ENCODE measurements at regions not wholly inside any gene's neighbourhood (a gene's known extent, or its start where the extent isn't known, plus 50 kb on each side); places are given as distances from the start of the nearest gene placed in this dataset.

- H3K27ac ChIP-seq (ENCODE audit: low read depth, low read length), result no peak overlapping the region
Measured at GRCh38 chr4:43763029-43763610, 685.5 kb downstream of the KCTD8 start.

DNA sequence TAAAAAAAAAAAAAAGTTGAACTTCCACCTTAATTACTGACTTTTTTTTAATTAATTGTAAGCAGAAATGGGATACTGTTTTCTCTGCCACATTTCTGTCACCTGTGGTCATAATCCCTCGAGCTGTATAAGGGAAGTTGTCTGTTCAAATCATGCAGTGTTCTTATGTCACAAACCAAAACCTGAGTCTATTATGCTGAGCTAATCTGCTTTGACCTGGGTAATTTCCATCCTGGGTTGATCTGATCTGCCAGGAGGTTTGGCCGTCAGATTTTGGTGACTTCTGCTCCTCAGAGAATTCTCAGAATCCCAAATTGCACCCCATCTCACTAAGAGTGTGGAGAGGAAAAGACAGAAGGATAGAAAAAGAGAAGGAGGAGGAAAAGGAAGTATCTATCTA is 683.1 kb downstream of the KCTD8 start:
- H3K36me3 ChIP-seq (ENCODE audit: low read length), result no peaks in the 10 kb centered on the region
- H3K9ac ChIP-seq (ENCODE audit: low read length), result no peak overlapping the region
- no peak overlapping the region for H3K27ac ChIP-seq (ENCODE audit: low read depth, low read length)
- no peak overlapping the region for H2AFZ ChIP-seq (ENCODE audit: low read depth, low read length, severe bottlenecking)
- H3K27me3 ChIP-seq (ENCODE audit: low read length), result no peaks in the 10 kb centered on the region
- H4K20me1 ChIP-seq (ENCODE audit: low read depth, low read length), result no peaks in the 10 kb centered on the region
- no peak for TF ChIP-seq CTCF (IDR thresholded peaks at IDR 0.05; ENCODE audit: insufficient read depth, low read length, poor library complexity, severe bottlenecking)
- no peak for TF ChIP-seq EZH2phosphoT487 (conservative IDR thresholded peaks at IDR 0.05; ENCODE audit: low read length)
- no peaks in the 10 kb centered on the region for H3F3A ChIP-seq (ENCODE audit: insufficient read depth)
- peak overlapping the region; percentile 69 for H3K4me2 ChIP-seq (ENCODE audit: low read depth, low read length, poor library complexity, severe bottlenecking)
- H3K4me3 ChIP-seq (ENCODE audit: insufficient read depth, low read length, poor library complexity, severe bottlenecking), result no peak overlapping the region
- no peaks in the 10 kb centered on the region for H3K79me2 ChIP-seq (ENCODE audit: insufficient read depth, low read length)
- no peaks in the 10 kb centered on the region for H3K9me2 ChIP-seq (replicated peaks; ENCODE audit: insufficient read depth, low read length)
- no peaks in the 10 kb centered on the region for H3K9me3 ChIP-seq (ENCODE audit: insufficient read depth, low read length)

More at GRCh38 chr4:43763029-43763610, 685.5 kb downstream of the KCTD8 start:
- peak overlapping the region; percentile 91 for H2AFZ ChIP-seq (ENCODE audit: low read depth, low read length, severe bottlenecking)
- H4K20me1 ChIP-seq (ENCODE audit: low read depth, low read length), result no peaks in the 10 kb centered on the region
- peak overlapping the region; percentile 45 for H3K9ac ChIP-seq (ENCODE audit: low read length)
- TF ChIP-seq CTCF (IDR thresholded peaks at IDR 0.05; ENCODE audit: insufficient read depth, low read length, poor library complexity, severe bottlenecking) (no peak), EZH2phosphoT487 (conservative IDR thresholded peaks at IDR 0.05; ENCODE audit: low read length) (no peak)
- H3F3A ChIP-seq (ENCODE audit: insufficient read depth), result no peaks in the 10 kb centered on the region; the same call in 1 of the 2 replicates
- no peaks in the 10 kb centered on the region for H3K79me2 ChIP-seq (ENCODE audit: insufficient read depth, low read length)
- no peaks in the 10 kb centered on the region for H3K9me3 ChIP-seq (ENCODE audit: insufficient read depth, low read length)
- peak overlapping the region; percentile 52 for H3K4me3 ChIP-seq (ENCODE audit: insufficient read depth, low read length, poor library complexity, severe bottlenecking)
- peak overlapping the region; percentile 69 for H3K4me2 ChIP-seq (ENCODE audit: low read depth, low read length, poor library complexity, severe bottlenecking)
- H3K36me3 ChIP-seq (ENCODE audit: low read length), result no peaks in the 10 kb centered on the region
- no peaks in the 10 kb centered on the region for H3K9me2 ChIP-seq (replicated peaks; ENCODE audit: insufficient read depth, low read length)
- no peaks in the 10 kb centered on the region for H3K27me3 ChIP-seq (ENCODE audit: low read length)

GRCh38 chr4:43766648-43767047 is 682.0 kb downstream of the KCTD8 start:
- no peak for TF ChIP-seq CTCF (IDR thresholded peaks at IDR 0.05; ENCODE audit: insufficient read depth, low read length, poor library complexity, severe bottlenecking)
- no peak for TF ChIP-seq EZH2phosphoT487 (conservative IDR thresholded peaks at IDR 0.05; ENCODE audit: low read length)
- H3K4me2 ChIP-seq (ENCODE audit: low read depth, low read length, poor library complexity, severe bottlenecking), result peak overlapping the region; percentile 69
- no peaks in the 10 kb centered on the region for H3K36me3 ChIP-seq (ENCODE audit: low read length)
- H3K9me3 ChIP-seq (ENCODE audit: insufficient read depth, low read length), result no peaks in the 10 kb centered on the region
- H2AFZ ChIP-seq (ENCODE audit: low read depth, low read length, severe bottlenecking), result no peak overlapping the region
- H3K27ac ChIP-seq (ENCODE audit: low read depth, low read length), result no peak overlapping the region
- H3K9me2 ChIP-seq (replicated peaks; ENCODE audit: insufficient read depth, low read length), result no peaks in the 10 kb centered on the region
- no peaks in the 10 kb centered on the region for H3K79me2 ChIP-seq (ENCODE audit: insufficient read depth, low read length)
- H3K9ac ChIP-seq (ENCODE audit: low read length), result no peak overlapping the region
- H4K20me1 ChIP-seq (ENCODE audit: low read depth, low read length), result no peaks in the 10 kb centered on the region
- H3K4me3 ChIP-seq (ENCODE audit: insufficient read depth, low read length, poor library complexity, severe bottlenecking), result no peak overlapping the region
- H3F3A ChIP-seq (ENCODE audit: insufficient read depth), result no peaks in the 10 kb centered on the region
- no peaks in the 10 kb centered on the region for H3K27me3 ChIP-seq (ENCODE audit: low read length)

Data from SU-DHL-6 (cell line).